Daoy (cell line): ENCODE measurements at regions not wholly inside any gene's neighbourhood (a gene's known extent, or its start where the extent isn't known, plus 50 kb on each side); places are given as distances from the start of the nearest gene placed in this dataset.
A peak's percentile ranks its signal among the peaks of the same experiment; 100 is the strongest.
"Not testable (repeated sequence)": the region's sequence is repeated elsewhere in the genome, so short reads cannot be mapped to it uniquely, and the experiment has no call there.

ENCODE experiments used
- DNase-seq: peaks from one replicate; pipeline ENCODE4 v3.0.0-alpha.2; 2015; ENCODE audit warnings: low read depth

DNA sequence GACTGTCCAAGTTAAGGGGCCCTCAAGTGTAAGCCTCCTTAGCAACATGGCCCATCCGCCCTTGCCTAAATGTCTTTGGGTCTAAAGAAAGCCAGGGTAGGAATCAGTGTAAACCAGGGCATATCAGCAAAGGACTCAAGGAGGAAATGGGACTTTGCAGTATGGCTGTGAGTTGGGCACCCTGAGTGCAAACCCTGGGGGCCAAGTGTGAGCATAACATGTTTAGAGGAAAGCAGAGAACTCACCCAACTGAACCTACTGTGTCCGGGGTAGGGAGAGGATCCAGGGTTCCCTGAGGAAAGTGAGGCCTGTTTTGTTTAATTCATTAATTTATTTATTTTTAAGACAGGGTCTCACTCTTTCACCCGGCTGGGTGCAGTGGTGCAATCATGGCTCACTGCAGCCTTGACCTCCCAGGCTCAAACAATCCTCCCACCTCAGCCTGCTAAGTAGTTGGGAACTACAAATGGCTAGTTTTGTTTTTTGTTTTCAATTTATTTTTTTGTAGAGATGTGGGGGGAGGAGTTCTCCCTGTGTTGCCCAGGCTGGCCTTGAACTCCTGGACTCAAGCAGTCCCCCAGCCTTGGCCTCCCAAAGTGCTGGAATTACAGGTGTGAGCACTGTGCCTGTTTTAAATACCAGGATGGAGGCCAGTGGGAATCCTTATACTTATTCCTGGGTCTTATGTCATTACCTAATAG lies 51.0 kb upstream of the ACTR3 start:
- no peak for DNase-seq

DNA sequence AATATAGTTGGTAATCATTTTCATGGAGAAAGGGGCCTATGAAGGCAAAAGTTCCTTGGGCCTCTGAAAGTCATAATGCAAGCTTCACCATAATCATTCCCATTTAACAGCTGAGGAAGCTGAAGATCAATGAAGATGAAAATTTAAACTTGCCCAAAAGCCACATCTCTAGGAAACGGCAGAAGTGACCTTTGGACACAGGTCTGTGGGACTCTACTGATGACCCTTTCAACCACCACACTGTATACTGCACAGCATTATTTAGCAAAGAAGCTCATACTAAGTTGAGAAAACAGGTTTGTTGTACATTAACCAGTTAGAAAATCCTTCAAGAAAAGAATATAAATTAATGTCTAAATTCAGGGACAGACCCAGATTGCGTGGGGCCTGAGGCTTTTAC lies 51.6 kb upstream of the ACTR3 start:
- no peak for DNase-seq

DNA sequence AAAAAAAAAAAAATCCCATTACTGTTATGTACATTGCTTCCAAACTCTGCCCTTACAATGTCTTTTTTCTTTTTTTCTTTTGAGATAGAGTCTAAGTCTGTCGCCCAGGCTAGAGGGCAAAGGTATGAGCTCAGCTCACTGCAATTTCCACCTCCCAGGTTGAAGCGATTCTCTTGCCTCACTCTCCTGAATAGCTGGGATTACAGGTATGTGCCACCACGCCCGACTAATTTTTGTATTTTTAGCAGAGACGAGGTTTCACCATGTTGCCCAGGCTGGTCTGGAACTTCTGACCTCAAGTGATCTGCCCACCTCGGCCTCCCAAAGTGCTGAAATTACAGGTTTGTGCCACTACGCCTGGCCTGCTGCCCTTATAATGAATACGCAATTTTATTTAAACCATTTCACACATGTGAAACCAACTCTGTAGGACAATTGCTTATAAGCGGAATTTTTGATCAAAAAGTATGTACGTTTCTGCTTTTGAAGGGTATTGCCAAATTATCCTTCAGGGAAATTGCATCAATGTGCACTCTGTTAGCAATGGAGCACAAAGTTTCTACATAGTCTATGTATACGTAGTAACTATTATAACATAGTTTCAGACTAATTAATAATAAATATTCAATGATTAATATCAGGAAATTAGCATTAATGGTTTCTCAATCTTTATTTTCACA lies 55.7 kb upstream of the ACTR3 start:
- no peak for DNase-seq

DNA sequence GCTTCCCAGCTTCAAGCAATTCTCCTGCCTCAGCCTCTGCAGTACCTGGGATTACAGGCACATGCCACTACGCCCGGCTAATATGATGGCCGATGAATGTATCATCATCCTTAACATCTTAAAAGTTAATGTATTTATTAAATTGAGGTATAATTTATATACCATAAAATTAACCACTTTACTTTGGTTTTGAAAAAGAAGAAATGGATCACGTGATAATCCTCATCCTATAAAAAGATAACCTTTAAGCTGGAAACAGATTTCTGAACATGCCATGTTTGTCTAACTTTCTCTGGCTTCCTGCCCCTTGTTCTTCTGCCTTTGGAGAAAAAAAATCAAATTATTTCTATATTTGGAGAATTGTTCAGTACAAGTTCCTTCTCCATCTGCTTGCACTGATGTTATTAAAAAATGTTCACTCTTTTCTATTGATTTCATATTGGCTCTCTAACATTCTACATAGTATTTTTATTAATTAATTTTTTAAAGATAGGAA lies 57.0 kb upstream of the ACTR3 start:
- no peak for DNase-seq

DNA sequence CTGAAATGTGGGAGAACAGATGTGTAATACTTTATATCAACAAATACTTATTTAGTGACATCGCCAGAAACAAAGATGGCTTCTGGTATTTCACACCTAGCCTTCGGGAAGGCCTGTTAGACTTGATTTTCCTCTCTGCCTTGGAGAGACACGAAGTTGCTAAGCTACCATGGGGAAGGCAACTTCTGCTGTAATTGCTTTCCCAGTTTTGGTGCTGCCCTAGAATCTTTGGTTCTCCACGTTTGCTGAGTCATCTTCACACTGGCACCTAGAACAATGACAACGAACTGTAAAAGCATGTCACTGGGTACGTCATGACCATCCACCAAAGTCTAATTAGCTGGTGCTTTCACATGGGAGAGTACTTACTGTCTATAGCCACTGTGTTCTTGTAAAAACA lies 58.7 kb upstream of the ACTR3 start:
- DNase-seq = peak; percentile 11

DNA sequence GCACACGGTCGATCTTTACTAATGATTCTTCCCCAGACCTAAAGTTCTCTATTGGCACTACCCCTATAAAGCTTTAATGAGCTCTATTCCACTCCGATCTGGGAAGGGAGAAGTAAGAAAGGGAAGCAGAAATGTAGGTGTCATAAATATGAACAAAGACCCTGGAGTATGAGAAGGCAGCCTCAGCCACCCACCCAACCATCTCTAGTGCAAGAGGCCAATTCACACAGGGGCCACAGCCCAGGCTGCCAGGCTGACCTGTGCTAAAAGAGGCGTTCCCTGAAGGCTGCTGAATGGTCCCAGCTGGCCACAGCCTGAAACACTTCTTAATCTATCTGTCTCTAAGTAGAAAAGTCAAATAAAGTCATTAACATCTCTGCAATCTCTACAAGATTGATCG lies 60.1 kb upstream of the ACTR3 start:
- DNase-seq = no peak

DNA sequence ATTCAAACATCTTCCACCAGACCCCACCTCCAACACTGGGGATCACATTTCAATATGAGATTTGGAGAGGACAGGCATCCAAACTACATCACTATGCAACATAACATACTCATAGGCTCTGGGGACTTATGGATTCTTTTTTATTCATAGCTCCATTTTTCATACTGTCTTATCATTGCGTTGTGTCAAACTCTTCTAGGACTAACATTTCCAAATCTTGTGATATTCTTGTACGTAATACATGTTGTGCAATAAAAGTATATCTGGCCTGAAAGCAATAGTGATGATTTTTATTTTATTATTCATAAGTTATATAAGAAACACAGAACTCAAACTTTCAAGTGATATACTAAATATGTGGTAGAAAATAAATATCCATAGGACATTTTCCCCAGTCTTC lies 60.6 kb upstream of the ACTR3 start:
- DNase-seq = no peak

DNA sequence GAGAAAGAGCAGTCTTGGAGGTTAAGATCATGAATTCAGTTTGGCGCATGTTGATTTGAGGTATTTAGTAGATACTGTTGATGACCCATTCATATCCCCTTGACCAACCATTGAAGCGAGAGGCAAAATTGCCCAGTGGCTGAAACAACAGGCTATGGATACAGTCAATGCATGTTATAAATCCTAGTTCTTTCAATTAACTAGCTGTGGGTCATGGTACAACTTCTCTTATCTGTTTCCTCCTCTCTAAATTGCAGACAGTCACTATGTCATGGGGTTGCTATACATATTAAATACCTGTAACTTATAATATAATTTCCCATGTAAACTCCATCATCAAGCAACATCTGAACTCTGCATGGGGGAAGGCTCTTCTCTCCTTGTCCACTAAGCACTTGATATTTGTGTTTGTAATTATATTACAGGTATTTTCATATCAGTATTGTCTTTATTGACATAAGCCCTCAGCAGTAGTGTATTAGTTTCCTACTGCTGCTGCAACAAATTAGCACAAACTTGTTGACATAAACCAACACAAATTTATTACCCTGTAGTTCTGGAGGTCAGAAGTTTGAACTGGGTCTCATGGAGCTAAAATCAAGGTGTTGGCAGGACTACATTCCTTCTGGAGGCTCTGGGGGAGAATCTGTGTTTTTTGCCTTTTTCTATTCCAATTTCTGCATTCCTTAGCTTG lies 61.7 kb upstream of the ACTR3 start:
- no peak for DNase-seq

DNA sequence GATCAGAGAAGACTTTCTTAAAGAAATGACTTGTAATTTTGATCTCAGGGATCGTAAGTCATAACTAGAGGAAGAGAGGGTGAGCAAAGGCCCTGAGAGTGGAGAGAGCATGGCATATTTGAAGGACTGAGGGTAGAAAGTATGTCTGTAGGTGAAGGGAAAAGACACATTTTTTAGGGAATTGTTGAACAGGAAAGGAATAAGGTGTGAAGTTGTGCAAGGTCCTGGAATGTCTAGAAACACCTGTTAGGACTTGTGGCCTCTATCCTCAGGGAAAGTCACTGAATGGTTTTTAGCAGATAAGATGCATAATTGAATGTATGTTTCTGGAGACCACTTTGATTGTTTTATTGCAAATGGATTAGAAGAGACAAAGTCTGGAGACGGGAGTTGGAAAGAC lies 62.5 kb upstream of the ACTR3 start:
- DNase-seq = no peak

DNA sequence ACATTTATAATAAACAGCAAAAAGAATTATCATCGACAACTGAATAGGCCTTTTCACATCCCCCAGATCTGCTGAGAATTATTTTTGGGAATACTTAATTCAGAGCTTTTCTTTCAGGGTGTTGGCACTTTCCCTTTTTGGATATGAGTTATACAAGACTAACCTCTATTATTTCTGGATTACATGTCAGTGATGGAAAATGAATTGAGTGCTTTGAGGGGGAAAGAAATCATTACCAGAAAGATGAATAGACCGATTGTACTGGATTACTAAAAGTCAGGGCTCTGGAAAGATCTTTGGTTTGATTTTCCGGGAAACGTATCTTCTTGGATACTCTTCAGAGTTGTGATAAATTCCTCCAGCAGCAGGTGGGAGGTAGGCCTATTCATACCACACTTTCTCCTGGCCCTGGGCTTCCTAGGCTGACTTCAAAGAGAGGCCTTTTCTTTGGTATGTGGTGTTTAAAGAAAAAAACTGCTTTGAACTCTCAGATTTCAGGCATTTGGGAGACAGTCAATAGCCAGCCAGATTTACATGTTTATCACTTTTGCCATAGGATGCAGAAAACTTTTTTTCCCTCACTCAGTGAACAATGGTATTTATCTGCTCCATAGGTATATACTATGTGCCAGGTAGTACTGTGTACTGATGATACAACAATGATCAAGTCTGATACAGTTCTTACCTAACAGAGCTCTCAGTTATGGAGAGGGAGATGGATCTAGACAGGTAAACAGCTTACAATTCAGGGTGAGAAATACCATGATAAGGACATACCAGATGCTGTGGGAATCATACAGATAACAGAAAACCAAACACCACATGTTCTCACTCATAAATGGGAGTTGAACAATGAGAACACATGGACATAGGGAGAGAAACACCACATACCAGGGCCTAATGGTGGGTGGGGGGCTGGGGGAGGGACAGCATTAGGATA lies 63.3 kb upstream of the ACTR3 start:
- no peak for DNase-seq

DNA sequence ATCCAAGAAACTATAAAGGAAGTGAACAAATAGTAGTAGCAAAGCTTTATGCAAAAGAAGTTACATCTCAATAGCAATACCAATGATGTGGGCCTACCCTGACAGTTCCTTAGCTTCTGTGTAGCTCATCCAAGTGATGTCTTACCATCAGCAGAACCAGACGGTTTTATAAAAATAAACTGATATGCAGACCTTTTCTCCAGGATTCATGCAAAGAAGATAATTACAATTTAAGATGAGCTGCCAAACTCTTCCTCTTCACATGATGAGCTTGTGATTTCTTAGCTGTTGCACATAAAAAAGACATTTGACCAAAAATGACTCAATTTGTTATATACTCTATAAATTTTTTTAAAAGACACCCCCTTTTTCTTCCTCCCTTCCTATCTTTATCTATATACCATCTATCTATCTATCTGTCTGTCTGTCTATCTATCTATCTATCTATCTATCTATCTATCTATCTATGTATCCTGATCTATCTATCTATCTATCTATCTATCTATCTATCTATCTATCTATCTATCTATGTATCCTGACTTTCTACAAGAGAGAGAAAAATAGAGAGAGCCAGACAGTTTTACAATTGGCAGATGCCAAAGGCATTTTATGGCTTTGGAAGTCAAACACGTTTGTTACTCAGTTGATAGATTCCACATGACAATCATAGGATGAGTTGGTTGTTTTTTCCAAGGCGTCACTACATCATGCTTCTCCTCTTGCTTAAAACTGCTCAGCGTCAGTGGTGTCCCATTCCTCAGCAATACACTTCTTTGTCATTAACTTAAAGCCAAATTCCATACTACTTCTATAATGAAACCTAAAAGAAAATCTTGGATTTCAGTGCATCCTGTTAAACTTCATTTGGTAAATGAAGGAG lies 65.9 kb upstream of the ACTR3 start:
- no peak for DNase-seq

DNA sequence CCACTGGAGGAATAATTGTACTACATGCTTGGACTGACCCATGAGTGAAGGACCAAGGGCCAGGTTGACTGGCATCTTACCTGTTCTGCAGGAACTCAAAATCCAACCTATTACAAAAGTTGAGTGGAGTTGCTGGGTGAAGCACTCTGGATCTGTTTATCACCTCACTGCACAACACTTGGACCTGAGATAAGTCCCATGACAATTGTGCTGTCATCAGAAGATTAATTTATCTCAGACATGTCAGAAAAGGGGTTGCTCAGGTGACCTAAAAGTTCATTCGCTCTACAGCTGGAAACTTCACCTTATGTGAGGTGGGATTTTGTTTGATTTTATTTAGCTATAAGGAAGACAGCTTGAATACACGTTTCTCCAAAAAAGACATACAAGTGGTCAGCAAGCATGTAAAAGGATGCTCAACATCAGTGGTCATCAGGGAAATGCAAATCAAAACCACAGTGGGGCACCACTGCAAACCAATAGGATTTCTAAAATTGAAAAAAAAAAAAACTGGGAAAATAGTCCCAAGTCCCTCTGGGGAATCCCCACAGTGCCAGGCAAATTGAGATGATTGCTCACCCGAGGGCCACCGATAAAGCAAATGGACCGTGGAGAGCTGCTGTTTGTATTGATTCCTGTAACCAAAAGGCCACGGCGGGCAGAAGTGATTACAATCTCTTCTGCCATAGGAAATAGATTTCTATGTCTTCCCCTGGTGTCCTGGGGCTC lies 65.8 kb upstream of the SLC35F5 start:
- no peak for DNase-seq

DNA sequence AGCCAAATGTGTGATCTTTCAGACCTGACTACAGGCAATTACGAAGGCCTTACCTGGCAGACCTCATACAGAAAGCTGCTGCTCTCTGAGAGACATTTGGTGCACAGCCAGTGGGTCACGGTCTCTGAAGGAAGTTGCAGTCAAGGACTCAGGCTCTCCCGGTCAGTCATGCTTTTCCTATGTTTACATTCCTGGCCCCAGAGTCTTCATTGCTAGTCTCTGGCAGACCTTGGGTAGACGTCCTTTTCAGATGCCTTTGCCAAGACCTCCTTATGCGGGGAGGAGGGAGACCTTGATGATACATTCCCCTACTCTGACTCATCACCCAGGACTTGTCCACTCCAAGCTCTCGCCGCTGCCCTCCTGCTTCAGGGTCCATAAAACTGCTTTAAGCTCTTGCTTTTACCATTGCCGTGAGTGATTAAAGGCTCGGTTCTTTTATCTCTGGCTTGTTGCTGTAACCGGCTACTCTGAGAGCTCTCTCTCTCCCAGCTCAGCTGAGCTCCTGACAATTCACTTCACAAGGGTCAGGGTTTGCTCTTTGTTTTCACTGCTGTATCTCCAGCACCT lies 62.0 kb upstream of the SLC35F5 start:
- DNase-seq = peak; percentile 90

DNA sequence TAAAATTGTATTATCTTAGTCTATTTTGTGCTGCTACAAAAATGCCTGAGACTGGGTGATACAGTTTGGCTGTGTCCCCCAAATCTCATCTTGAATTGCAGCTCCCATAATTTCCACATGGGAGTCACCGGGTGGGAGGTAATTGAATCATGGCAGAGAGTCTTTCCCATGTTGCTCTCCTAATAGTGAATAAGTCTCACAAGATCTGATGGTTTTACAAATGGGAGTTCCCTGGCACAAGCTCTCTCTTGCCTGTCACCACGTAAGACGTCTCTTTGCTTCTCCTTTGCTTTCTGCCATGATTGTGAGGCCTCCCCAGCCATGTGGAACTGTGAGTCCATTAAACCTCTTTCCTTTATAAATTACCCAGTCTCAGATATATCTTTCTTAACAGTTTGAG lies 57.0 kb upstream of the SLC35F5 start:
- DNase-seq = not testable (repeated sequence)

DNA sequence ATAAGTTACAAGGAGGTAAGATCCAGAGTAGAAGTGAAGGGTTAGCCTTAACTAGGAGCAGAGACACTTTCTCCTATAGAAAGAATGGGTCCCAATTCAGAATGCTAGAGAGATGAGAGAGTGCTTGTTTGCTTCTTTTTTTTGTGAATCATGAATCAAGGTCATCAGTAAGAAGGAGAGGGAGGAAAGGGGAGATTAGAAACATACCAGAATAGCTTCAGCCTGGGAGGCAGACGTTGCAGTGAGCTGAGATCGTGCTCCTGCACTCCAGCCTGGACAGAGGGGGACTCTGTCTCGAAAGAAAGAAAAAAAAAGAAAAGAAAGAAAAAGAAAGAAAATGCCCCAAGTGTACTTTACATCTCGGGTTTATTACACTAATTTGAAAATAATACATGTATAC lies 55.8 kb upstream of the SLC35F5 start:
- DNase-seq = no peak

DNA sequence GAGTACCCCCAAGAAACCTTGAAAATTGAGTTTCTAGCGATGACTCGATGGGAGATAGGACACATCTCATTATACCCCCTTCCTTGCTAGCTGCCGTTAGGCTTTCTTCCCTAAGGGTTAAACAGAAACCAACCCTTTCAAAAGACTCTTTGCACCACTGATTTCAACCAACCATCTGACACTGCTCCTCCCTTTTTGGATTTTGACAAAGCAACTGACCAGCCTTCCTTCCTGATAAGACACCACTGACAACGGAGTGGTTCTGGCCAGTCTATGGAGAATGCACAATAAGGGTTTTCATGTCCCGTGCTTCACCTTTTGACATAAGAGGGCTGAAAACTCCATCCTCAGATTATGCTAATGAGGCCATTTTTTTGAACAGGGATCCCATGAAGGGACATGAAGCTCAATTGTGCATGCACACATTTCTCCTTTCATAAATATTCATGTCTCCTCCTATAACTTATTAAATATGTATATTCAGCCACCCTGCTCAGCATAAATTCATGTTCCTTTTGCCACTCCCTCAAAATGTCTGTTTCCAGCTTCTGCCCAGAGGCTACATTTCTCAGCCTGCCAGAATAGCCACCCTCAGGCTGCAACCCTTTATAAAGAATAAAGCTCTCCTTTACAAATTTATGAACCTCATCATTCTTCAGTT lies 52.8 kb upstream of the SLC35F5 start:
- no peak for DNase-seq

DNA sequence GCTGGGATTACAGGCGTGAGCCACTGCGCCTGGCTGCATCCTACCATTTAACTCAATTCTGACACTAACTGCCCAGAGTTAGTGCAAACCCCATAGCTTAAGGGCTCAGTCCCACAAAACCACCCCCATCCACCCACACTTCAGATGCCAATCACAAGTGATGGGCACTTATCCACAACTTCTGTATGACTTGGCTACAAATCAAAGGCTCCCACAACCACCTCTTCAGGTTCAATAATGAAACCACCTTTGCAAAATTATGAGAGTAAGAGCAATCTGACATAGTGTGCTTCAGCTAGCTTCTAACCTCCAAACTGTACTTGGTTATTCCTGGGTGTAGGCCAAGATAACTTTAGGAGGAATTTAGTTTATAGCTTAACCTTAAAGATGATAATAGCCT lies 51.3 kb upstream of the SLC35F5 start:
- DNase-seq = no peak

DNA sequence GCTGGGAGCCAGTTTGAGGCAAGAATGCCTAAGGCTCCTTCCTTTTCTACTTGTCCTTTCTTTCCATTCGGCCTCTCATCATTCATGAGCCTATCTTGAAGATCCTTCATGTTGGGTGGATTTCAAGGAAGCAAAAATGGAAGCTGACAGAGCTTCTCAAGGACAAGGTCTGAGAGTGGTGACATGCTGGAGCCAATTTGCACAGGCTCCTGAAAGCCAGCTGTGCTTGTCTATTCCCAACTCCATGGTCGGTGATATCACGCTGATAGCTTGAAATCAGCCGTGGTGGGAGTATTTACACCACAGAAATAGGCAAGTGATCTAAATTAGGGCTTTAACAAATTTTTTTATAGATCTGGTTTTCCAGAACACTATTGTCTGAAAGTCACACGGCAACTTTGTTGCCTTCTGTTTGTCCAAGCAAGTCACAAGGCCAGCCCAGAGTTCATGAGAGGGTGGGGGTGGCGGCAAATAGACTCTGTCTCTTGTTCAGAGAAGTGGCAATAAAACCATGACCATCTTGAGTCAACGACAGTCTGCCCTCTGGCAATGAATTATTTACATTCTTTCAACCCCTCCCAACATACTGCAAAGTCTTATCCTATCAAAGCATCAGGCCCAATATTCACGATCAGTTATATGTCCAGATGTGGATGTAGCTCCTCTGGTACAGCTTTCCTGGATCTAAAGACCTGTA lies 49.9 kb upstream of the SLC35F5 start:
- DNase-seq = no peak
